GM10248 (cell line): ENCODE measurements at regions not wholly inside any gene's neighbourhood (a gene's known extent, or its start where the extent isn't known, plus 50 kb on each side); places are given as distances from the start of the nearest gene placed in this dataset.

Experiments used
- CTCF ChIA-PET: fragments of 300-600 bp; sonication (Branson Sonifier 250); formaldehyde crosslinking; extraction: SDS; loops from one replicate; lab custom pipeline; 2021; ENCODE audit warnings: antibody characterized with exemption; lab: Yijun Ruan, JAX
- POLR2A ChIA-PET: fragments of 350-650 bp; sonication (Branson Sonifier 250); formaldehyde crosslinking; extraction: SDS; loops from one replicate; lab custom pipeline; 2020; ENCODE audit warnings: antibody characterized with exemption; lab: Yijun Ruan, JAX
- DNase-seq: peaks from one replicate; pipeline ENCODE4 v3.0.0; 2012; ENCODE audit errors: extremely low spot score
- CTCF ChIP-seq: IDR thresholded peaks from 2 replicates; pipeline ENCODE4 v1.5.1; 2012; ENCODE audit warnings: mild to moderate bottlenecking, low read depth; ENCODE audit errors: extremely low read depth, missing control alignments, control extremely low read depth

GRCh38 chr16:82265809-82266208, 95.8 kb upstream of the MPHOSPH6 start:
- no peak for DNase-seq
- TF ChIP-seq CTCF, result no peak
- ChIA-PET CTCF (interaction anchor here (5.3 kb wide), 1 partner anchor 8 kb away, joined by 53 read pairs; no protein-coding TSS in a partner anchor), POLR2A (no interaction called here)

- TF ChIP-seq CTCF, result no peak
- no peak for DNase-seq
- ChIA-PET CTCF (interaction anchor here (0.7 to 5.3 kb wide), 19 partner anchors 9 to 1182 kb away, joined by 3 to 61 read pairs (median 15); no protein-coding TSS in a partner anchor), POLR2A (no interaction called here)
These were observed 94.7 kb upstream of the MPHOSPH6 start for GRCh38 chr16:82264756-82265155.

- CTCF ChIA-PET, result interaction anchor here (0.6 to 5.3 kb wide), 37 partner anchors 10 to 1188 kb away, joined by 3 to 61 read pairs (median 6); no protein-coding TSS in a partner anchor
- DNase-seq, result peak; percentile 49
These were observed 93.6 kb upstream of the MPHOSPH6 start for GRCh38 chr16:82263521-82264143.

GRCh38 chr16:82262244-82262643, 92.2 kb upstream of the MPHOSPH6 start:
- no peak for TF ChIP-seq CTCF
- CTCF ChIA-PET, result interaction anchor here (0.9 to 5.3 kb wide), 14 partner anchors 11 to 1184 kb away, joined by 3 to 61 read pairs (median 16); no protein-coding TSS in a partner anchor
- no peak for DNase-seq
- POLR2A ChIA-PET, result no interaction called here

More at GRCh38 chr16:82263521-82264143, 93.6 kb upstream of the MPHOSPH6 start:
- peak; percentile 95 for TF ChIP-seq CTCF
- POLR2A ChIA-PET, result no interaction called here

GRCh38 chr16:82260212-82260795, 90.3 kb upstream of the MPHOSPH6 start:
- POLR2A ChIA-PET, result no interaction called here

GRCh38 chr16:82259731-82260130, 89.7 kb upstream of the MPHOSPH6 start:
- POLR2A ChIA-PET, result no interaction called here
- no peak for DNase-seq
- CTCF ChIA-PET, result interaction anchor here (1.2 kb wide), 1 partner anchor 12 kb away, joined by 3 read pairs; no protein-coding TSS in a partner anchor
- TF ChIP-seq CTCF, result no peak

More at GRCh38 chr16:82260212-82260795, 90.3 kb upstream of the MPHOSPH6 start:
- TF ChIP-seq CTCF, result no peak
- CTCF ChIA-PET, result interaction anchor here (1.2 kb wide), 1 partner anchor 11 kb away, joined by 3 read pairs; no protein-coding TSS in a partner anchor
- DNase-seq, result no peak
